GM10248 (cell line): ENCODE measurements at regions not wholly inside any gene's neighbourhood (a gene's known extent, or its start where the extent isn't known, plus 50 kb on each side); places are given as distances from the start of the nearest gene placed in this dataset.

Experiments used
- CTCF ChIA-PET: fragments of 300-600 bp; sonication (Branson Sonifier 250); formaldehyde crosslinking; extraction: SDS; loops from one replicate; lab custom pipeline; 2021; ENCODE audit warnings: antibody characterized with exemption; lab: Yijun Ruan, JAX
- POLR2A ChIA-PET: fragments of 350-650 bp; sonication (Branson Sonifier 250); formaldehyde crosslinking; extraction: SDS; loops from one replicate; lab custom pipeline; 2020; ENCODE audit warnings: antibody characterized with exemption; lab: Yijun Ruan, JAX
- DNase-seq: peaks from one replicate; pipeline ENCODE4 v3.0.0; 2012; ENCODE audit errors: extremely low spot score
- TF ChIP-seq, protein P1 (sequence below): IDR thresholded peaks from 2 replicates; pipeline ENCODE4 v1.5.1; 2012; ENCODE audit warnings: mild to moderate bottlenecking, low read depth; ENCODE audit errors: extremely low read depth, missing control alignments, control extremely low read depth

DNA sequence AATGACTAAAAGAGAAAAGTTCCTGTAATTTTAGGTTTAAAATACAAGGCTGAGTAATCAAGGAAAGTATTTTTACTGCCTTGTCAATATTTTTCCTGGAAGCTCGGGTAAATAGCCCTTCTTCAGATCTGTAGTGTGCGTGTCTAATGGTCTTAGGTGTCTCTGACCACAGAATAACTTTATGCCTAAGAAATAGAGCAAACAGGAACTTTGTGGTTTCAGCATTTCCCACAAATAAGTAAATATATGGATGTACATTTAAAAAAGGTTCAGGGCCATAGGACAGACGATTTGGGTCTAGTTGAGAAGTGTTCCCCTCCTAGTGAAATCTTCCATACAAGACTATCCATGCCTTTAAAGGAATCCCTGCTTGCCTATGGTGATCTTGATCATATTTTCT, 107.0 kb downstream of the ZC3H11B start:
- POLR2A ChIA-PET, result no interaction called here
- TF ChIP-seq, protein P1, sequence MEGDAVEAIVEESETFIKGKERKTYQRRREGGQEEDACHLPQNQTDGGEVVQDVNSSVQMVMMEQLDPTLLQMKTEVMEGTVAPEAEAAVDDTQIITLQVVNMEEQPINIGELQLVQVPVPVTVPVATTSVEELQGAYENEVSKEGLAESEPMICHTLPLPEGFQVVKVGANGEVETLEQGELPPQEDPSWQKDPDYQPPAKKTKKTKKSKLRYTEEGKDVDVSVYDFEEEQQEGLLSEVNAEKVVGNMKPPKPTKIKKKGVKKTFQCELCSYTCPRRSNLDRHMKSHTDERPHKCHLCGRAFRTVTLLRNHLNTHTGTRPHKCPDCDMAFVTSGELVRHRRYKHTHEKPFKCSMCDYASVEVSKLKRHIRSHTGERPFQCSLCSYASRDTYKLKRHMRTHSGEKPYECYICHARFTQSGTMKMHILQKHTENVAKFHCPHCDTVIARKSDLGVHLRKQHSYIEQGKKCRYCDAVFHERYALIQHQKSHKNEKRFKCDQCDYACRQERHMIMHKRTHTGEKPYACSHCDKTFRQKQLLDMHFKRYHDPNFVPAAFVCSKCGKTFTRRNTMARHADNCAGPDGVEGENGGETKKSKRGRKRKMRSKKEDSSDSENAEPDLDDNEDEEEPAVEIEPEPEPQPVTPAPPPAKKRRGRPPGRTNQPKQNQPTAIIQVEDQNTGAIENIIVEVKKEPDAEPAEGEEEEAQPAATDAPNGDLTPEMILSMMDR, result no peak
- DNase-seq, result no peak
- CTCF ChIA-PET, result no interaction called here

GRCh38 chr1:219503604-219504003, 109.3 kb downstream of the ZC3H11B start:
- CTCF ChIA-PET, result interaction anchor here (1.1 to 2.5 kb wide), 4 partner anchors 22 to 118 kb away, joined by 4 to 7 read pairs (median 5); no protein-coding TSS in a partner anchor
- POLR2A ChIA-PET, result no interaction called here
- DNase-seq, result no peak

GRCh38 chr1:219500327-219500897, 112.5 kb downstream of the ZC3H11B start:
- CTCF ChIA-PET, result no interaction called here
- POLR2A ChIA-PET, result no interaction called here
- TF ChIP-seq, protein P1, result no peak
- DNase-seq, result no peak

More at GRCh38 chr1:219503604-219504003, 109.3 kb downstream of the ZC3H11B start:
- TF ChIP-seq, protein P1, result no peak

- TF ChIP-seq, protein P1, result no peak
- CTCF ChIA-PET, result interaction anchor here (1.0 to 2.9 kb wide), 4 partner anchors 16 to 70 kb away, joined by 3 to 18 read pairs (median 4); no protein-coding TSS in a partner anchor
- no peak for DNase-seq
- POLR2A ChIA-PET, result no interaction called here
Measured at GRCh38 chr1:219498666-219499065, 114.2 kb downstream of the ZC3H11B start.

- CTCF ChIA-PET, result interaction anchor here (1.3 to 2.9 kb wide), 2 partner anchors 13 to 19 kb away, joined by 4 to 18 read pairs; no protein-coding TSS in a partner anchor
- POLR2A ChIA-PET, result no interaction called here
- DNase-seq, result no peak
- TF ChIP-seq, protein P1, result no peak
Measured at GRCh38 chr1:219495737-219496408, 117.0 kb downstream of the ZC3H11B start.

DNA sequence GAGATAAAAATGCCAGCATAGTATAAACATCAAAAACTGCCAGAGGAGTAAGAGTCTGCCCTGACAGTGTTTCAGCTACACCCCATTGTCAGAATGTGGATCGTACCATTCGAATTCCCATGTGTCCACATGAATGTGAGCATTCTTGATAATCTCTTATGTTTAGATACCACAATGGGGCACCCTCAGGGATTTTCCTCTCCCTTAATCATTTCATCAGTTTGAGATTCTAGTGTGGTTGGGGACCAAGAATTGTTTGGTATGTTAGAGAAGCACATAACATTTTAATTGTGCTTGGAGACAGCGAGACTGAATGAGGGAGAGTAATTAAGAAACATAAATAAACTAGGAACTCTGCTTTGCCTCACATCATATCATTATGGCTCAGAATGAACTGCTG, 120.2 kb downstream of the ZC3H11B start:
- no peak for DNase-seq
- TF ChIP-seq, protein P1, result no peak
- POLR2A ChIA-PET, result no interaction called here
- CTCF ChIA-PET, result no interaction called here
